Activated naive CD8-positive, alpha-beta T cell treated with anti-CD3 and anti-CD28 coated beads, Interleukin-2, amount 50 U/mL, for 24 hours (primary cell): ENCODE measurements at regions not wholly inside any gene's neighbourhood (a gene's known extent, or its start where the extent isn't known, plus 50 kb on each side); places are given as distances from the start of the nearest gene placed in this dataset.

Source experiments
- ATAC-seq: fragments of 150-1000 bp; cut with Tn5 transposase; one replicate; pipeline ENCODE4 v1.10.0; 2021
- DNase-seq: peaks from one replicate; pipeline ENCODE4 v3.0.0; 2021
- H3K27ac Mint-ChIP-seq: one replicate; pipeline ENCODE4 v1.8.0; 2021; ENCODE audit warnings: mild to moderate bottlenecking, mixed read lengths
- H3K27me3 Mint-ChIP-seq: one replicate; pipeline ENCODE4 v1.8.0; 2021; ENCODE audit warnings: mixed read lengths
- H3K36me3 Mint-ChIP-seq: one replicate; pipeline ENCODE4 v1.8.0; 2021; ENCODE audit warnings: low read depth, mixed read lengths
- H3K4me1 Mint-ChIP-seq: one replicate; pipeline ENCODE4 v1.8.0; 2021; ENCODE audit warnings: mixed read lengths
- H3K4me3 Mint-ChIP-seq: one replicate; pipeline ENCODE4 v1.8.0; 2021; ENCODE audit warnings: mild to moderate bottlenecking, moderate library complexity, mixed read lengths
- H3K9me3 Mint-ChIP-seq: one replicate; pipeline ENCODE4 v1.8.0; 2021; ENCODE audit warnings: mixed read lengths

DNA sequence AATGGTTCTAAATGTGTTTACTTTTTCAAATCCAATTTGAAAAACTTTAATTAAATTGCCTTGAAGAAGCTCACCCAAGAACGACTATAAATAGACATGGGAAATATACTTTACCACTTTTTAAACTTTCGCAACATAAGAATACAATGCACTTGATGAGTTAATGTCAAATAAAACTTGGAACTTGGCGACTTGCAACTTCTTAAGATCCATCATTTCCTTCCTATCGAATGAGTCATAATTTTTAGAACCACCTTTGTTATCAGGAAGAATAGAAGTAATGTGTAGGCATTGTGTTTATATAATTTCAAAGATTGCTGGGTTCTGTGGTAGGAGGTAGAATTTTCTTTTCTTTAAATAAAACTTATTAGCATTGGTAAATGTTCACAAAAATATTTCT is 1417.4 kb upstream of the FLRT2 start:
- no peaks in the 10 kb centered on the region for H3K36me3 Mint-ChIP-seq
- DNase-seq (no peak), ATAC-seq (no peak)
- no peak overlapping the region for H3K27ac Mint-ChIP-seq
- no peaks in the 10 kb centered on the region for H3K4me1 Mint-ChIP-seq
- H3K27me3 Mint-ChIP-seq: no peaks in the 10 kb centered on the region
- peaks cover 21% of the 10 kb centered on the region for H3K9me3 Mint-ChIP-seq
- H3K4me3 Mint-ChIP-seq: no peak overlapping the region

DNA sequence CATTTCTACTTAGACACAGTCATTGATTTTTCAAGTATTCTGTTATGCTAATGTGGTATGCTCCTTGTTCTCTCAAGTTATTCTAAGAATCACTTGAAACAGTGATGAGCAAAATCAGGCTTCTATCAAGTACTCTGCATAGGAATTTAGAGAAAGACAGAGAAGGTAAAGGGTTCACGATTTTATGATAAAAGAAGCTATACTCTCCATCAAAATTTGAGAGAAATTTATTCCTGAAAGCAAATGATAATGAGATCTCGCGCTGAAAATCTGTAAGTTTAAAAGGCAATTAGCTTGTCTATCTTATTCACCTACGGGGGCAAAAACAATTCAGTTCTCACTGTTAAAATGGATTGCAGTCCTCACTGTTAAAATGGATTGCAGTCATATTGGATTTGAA is 1404.3 kb upstream of the FLRT2 start:
- no peak overlapping the region for H3K27ac Mint-ChIP-seq
- DNase-seq: no peak
- H3K27me3 Mint-ChIP-seq: no peaks in the 10 kb centered on the region
- H3K4me1 Mint-ChIP-seq: no peaks in the 10 kb centered on the region
- ATAC-seq: no peak
- no peaks in the 10 kb centered on the region for H3K36me3 Mint-ChIP-seq
- no peak overlapping the region for H3K4me3 Mint-ChIP-seq
- peaks cover 6% of the 10 kb centered on the region for H3K9me3 Mint-ChIP-seq

DNA sequence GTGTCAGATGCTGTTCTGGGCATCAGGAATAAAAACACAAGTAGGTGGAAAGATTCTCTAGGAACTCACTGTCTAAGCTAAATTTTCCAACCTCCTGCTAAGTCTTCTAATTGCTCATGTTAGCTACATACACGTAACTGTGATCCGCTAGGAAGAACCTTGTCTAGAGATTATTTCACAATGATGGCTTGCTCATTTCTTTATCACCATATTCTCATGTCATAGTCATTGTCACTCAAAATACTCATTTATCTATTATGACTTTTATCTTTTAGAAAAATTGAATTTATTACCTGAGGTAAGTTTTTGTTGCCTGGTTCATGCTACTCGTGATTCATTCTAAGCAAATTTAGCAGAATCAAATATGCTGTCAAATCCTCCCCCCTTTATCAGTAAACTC is 1402.4 kb upstream of the FLRT2 start:
- ATAC-seq (no peak), DNase-seq (no peak)
- Mint-ChIP-seq H3K36me3 (no peaks in the 10 kb centered on the region), H3K4me3 (no peak overlapping the region), H3K9me3 (peaks cover 6% of the 10 kb centered on the region), H3K27me3 (no peaks in the 10 kb centered on the region), H3K4me1 (no peaks in the 10 kb centered on the region), H3K27ac (no peak overlapping the region)

DNA sequence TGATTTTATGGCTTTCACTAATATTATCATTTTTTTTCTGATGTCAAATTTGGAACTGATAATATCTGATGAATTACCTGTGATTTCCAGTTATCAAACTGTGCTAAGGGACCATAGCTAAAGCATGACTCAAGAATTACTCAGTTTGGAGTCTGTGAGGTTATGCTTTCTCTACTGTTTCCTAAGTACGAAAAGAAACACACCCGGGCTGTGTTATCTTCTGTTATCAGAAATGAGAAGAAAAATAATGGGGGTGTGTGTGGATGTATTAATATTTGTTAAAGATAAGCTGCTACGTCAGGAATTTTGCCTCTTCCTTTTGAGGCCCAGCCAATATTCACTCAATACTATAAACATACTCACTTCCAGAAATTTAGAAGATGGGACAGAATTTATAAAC is 1401.9 kb upstream of the FLRT2 start:
- Mint-ChIP-seq H3K27me3 (no peaks in the 10 kb centered on the region), H3K4me3 (no peak overlapping the region), H3K36me3 (no peaks in the 10 kb centered on the region), H3K4me1 (no peaks in the 10 kb centered on the region), H3K27ac (no peak overlapping the region), H3K9me3 (peaks cover 6% of the 10 kb centered on the region)
- ATAC-seq (no peak), DNase-seq (no peak)

DNA sequence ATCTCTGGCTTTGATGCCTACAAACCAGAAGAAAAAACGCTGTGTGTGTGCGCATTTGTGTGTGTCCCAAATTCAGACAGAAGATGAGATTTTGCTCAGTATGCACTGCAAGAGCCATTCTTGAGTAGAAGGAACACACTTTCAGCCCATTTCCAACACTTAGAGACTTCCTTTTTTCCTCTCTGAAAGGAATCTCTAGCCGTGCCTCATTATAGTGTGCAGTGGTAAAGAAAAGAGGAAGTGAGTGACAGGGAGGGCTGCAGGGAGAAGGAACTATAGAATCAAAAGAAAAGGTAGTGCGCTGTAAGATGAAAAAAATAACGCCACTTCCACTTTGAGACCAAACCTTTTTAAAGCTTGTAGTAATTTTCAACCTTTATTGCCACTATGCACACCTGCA is 1400.9 kb upstream of the FLRT2 start:
- ATAC-seq: no peak
- H3K4me3 Mint-ChIP-seq: no peak overlapping the region

DNA sequence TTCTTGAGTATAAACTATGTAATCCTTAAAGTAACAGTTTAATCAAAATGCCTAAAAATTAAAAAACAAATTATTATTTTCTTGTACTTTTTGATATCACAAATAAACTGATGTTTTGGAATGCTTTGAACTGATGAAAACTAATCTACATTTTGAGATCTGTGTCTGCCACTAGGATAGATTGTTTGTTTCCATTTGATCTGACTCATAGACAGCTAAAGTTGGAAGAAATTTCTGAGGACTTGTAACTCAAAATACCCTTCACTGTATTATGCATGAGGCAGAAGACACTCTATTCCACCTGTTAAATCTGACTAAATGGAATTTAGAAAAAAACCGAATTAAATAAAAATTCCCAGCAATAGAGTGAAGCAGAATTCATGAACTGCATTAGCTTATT is 1400.0 kb upstream of the FLRT2 start:
- no peak for DNase-seq
- Mint-ChIP-seq H3K9me3 (peaks cover 8% of the 10 kb centered on the region), H3K4me1 (no peaks in the 10 kb centered on the region), H3K4me3 (no peak overlapping the region), H3K36me3 (no peaks in the 10 kb centered on the region), H3K27me3 (no peaks in the 10 kb centered on the region), H3K27ac (no peak overlapping the region)
- ATAC-seq: no peak

More for the DNA sequence above, 1400.9 kb upstream of the FLRT2 start:
- Mint-ChIP-seq H3K27ac (no peak overlapping the region), H3K4me1 (no peaks in the 10 kb centered on the region), H3K36me3 (no peaks in the 10 kb centered on the region), H3K27me3 (no peaks in the 10 kb centered on the region), H3K9me3 (peaks cover 6% of the 10 kb centered on the region)
- no peak for DNase-seq

DNA sequence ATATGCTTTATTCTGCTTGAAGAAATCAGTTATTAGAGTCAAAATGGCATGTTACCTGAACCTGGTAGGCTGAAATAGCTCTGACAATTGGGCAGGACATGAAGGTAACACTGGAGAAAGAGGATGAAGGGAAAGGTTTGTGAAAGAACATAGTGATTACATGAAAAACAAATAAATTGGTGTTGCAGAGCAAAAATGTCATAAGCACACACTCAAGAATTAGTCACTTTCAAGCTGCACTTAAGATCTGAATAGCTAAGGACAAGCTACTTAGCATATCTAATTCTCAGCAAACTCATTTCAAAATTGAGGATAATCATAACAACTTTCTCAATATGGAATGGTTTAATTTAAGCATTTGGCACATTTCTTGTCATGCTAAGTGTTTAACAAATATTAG is 1398.0 kb upstream of the FLRT2 start:
- ATAC-seq: no peak
- no peak for DNase-seq
- H3K4me3 Mint-ChIP-seq: no peak overlapping the region
- no peaks in the 10 kb centered on the region for H3K27me3 Mint-ChIP-seq
- peaks cover 19% of the 10 kb centered on the region for H3K9me3 Mint-ChIP-seq
- no peaks in the 10 kb centered on the region for H3K4me1 Mint-ChIP-seq
- H3K36me3 Mint-ChIP-seq: no peaks in the 10 kb centered on the region
- no peak overlapping the region for H3K27ac Mint-ChIP-seq

DNA sequence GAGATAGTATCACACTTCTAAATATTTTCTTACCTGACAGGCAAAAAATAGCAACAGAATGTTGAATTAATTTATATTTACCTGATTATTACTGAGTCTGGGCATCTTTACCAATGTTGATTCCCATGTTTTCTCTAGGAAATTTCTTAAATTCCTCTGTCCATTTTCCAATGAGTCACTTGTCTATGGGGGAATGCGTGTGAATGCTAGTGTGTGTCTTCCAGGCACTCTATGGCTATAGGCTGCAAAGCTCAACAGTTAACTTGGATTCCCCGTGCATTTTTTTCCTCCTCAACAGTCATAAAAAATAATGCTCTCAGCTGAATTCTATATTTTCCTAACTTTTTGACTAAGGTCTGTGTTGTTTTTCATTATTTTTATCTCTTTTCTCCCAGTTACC is 1385.8 kb upstream of the FLRT2 start:
- no peak for ATAC-seq

DNA sequence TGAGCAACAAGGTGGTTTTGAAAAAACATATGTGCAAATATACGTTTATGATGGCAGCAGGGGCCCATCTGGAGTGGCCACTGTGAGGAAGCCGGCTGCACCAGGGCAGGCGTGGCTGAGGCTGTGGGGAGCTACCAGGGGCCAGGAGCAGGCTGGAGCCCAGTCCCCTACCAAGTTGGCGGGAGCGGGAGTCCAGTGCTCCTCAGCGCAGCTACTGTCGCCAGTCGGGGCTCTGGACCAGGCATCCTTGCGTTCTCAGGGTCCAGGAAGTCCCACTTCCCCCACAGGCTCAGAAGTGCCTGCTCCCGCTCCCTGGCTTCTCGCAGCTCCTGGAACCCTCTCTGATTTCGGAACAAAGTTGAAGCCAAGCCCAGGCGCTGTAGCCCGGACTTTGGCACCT is 1377.5 kb upstream of the FLRT2 start:
- Mint-ChIP-seq H3K4me1 (no peaks in the 10 kb centered on the region), H3K27me3 (no peaks in the 10 kb centered on the region), H3K27ac (no peak overlapping the region), H3K4me3 (no peak overlapping the region), H3K36me3 (no peaks in the 10 kb centered on the region), H3K9me3 (peaks cover 39% of the 10 kb centered on the region)
- ATAC-seq: no peak
- DNase-seq: no peak

More for the DNA sequence above, 1385.8 kb upstream of the FLRT2 start:
- DNase-seq: no peak
- Mint-ChIP-seq H3K27me3 (no peaks in the 10 kb centered on the region), H3K9me3 (peaks cover 23% of the 10 kb centered on the region), H3K36me3 (no peaks in the 10 kb centered on the region), H3K4me3 (no peak overlapping the region), H3K4me1 (no peaks in the 10 kb centered on the region), H3K27ac (no peak overlapping the region)

DNA sequence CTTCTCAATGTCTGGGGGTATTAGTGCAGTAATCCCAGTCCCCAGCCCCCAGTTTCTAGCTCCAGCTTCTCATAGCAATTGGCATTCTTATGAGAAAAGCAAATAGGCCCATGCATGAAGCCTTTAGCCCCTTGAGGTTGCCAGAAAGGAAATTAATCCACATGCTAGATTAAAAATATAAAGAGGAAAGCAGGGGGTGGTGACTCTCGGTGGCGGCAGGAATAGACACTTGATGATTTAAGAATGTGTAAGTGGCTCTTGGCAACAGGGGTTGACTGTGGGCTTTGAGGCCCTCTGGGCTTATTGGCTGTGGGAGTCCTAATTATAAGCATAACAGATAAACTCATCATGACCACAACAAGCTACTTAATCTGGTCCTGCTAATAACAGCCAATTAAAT is 1367.3 kb upstream of the FLRT2 start:
- Mint-ChIP-seq H3K36me3 (no peaks in the 10 kb centered on the region), H3K4me1 (no peaks in the 10 kb centered on the region), H3K4me3 (no peak overlapping the region), H3K9me3 (peaks cover 4% of the 10 kb centered on the region), H3K27me3 (no peaks in the 10 kb centered on the region), H3K27ac (no peak overlapping the region)
- ATAC-seq: no peak
- no peak for DNase-seq

DNA sequence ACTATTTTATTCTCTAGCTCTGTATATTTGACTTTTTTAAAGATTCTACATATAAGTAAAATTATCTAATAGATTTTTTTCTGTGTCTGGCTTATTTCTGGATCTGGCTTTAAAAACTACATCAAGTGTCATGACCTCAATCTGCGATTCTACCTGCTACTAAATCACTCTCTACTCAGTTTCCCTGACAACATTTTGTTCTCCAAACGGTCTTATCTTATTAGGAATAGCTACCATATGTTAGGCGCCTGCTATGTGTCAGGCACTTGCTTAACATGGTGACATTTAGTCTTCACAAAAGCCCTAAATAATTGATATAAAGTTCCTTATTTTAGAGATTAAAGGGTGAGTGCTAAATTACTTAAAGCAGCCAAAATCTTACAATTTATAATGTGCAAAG is 1362.9 kb upstream of the FLRT2 start:
- no peak overlapping the region for H3K27ac Mint-ChIP-seq
- H3K27me3 Mint-ChIP-seq: no peaks in the 10 kb centered on the region
- no peak overlapping the region for H3K4me3 Mint-ChIP-seq
- DNase-seq: no peak
- H3K4me1 Mint-ChIP-seq: no peaks in the 10 kb centered on the region
- ATAC-seq: no peak
- no peaks in the 10 kb centered on the region for H3K36me3 Mint-ChIP-seq
- peaks cover 12% of the 10 kb centered on the region for H3K9me3 Mint-ChIP-seq

DNA sequence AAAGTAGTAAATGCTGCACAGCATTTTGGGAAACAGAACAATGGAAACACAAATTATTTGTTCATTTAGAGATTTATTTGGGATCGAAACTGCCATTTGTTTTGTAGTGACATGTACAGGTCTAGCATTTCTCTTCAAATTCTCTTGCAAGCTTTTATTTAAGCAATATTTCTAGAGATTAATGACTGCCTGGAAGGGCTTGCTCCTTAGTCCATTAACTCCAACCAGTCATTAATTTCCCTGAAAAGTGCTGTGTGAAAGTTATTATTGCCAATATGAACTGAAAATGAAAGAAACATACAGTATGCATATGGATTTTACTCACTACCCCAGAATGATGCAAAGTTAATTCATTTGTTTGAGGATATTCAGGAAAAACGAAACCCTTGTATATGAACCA is 1349.6 kb upstream of the FLRT2 start:
- no peaks in the 10 kb centered on the region for H3K36me3 Mint-ChIP-seq

DNA sequence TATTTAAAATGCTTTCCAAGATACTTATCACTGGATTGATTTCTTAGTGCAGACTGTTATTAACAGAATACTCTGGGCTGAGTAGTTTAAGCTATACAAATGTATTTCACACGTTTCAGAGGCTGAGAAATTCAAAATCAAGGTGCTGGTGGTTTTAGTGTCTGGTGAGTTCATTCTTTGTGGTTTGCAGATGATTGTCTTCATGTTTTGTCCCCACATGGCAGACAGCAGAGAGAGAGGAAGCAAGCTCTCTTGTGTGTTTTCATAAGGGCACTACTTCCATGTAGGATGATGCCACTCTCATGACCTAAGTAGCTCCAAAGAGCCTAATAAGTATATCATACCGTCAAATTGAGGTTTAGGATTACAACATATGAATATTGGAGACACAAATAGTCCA is 1348.9 kb upstream of the FLRT2 start:
- H3K27ac Mint-ChIP-seq: no peak overlapping the region
- no peaks in the 10 kb centered on the region for H3K27me3 Mint-ChIP-seq
- ATAC-seq (no peak), DNase-seq (no peak)
- peaks cover 21% of the 10 kb centered on the region for H3K9me3 Mint-ChIP-seq
- no peaks in the 10 kb centered on the region for H3K4me1 Mint-ChIP-seq
- no peak overlapping the region for H3K4me3 Mint-ChIP-seq
- no peaks in the 10 kb centered on the region for H3K36me3 Mint-ChIP-seq

More for the DNA sequence above, 1349.6 kb upstream of the FLRT2 start:
- no peak for ATAC-seq
- Mint-ChIP-seq H3K4me3 (no peak overlapping the region), H3K9me3 (peaks cover 18% of the 10 kb centered on the region), H3K27me3 (no peaks in the 10 kb centered on the region), H3K27ac (no peak overlapping the region), H3K4me1 (no peaks in the 10 kb centered on the region)
- DNase-seq: no peak

DNA sequence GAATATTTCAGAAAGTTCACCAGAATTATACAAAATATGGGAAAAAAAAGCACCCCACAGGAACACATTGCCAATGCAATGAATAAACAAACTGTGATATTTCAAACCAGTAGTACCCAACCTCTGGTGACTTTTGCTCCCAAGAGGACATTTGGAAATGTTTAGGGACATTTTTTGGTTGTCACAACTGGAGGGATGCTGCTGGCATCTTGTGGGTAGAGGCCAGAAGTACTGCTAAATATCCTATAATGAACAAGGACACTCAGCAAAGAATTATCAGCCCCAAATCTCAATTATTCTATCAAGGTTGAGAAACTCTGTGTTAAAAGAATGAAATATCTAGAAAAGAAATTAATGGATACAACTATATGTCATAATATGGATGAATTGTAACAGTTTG is 1334.4 kb upstream of the FLRT2 start:
- H3K36me3 Mint-ChIP-seq: no peaks in the 10 kb centered on the region
- ATAC-seq (no peak), DNase-seq (no peak)
- no peak overlapping the region for H3K4me3 Mint-ChIP-seq
- H3K4me1 Mint-ChIP-seq: no peaks in the 10 kb centered on the region
- H3K9me3 Mint-ChIP-seq: peaks cover 19% of the 10 kb centered on the region
- H3K27ac Mint-ChIP-seq: no peak overlapping the region
- H3K27me3 Mint-ChIP-seq: no peaks in the 10 kb centered on the region

DNA sequence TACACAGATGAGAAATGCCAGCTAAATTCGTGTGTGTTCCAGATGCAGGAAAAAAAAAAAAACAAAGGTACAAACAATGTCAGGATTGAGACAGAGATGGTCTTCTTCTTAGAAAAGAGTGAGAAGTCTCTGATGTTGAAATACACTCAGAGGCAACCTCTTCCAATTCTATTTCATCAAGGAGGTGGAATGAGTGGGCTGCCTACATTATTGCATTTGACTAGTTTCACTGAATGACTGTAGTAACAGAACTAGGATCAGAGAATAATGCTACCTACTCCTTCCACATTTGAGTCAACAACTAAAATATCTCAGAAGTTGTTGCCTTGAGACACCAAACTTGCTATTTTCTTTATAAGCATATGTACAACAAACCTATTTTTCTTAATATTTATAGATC is 1332.2 kb upstream of the FLRT2 start:
- ATAC-seq: no peak
- DNase-seq: no peak
- no peaks in the 10 kb centered on the region for H3K4me1 Mint-ChIP-seq
- no peak overlapping the region for H3K4me3 Mint-ChIP-seq
- H3K36me3 Mint-ChIP-seq: no peaks in the 10 kb centered on the region
- H3K27me3 Mint-ChIP-seq: no peaks in the 10 kb centered on the region
- no peak overlapping the region for H3K27ac Mint-ChIP-seq
- peaks cover 18% of the 10 kb centered on the region for H3K9me3 Mint-ChIP-seq

DNA sequence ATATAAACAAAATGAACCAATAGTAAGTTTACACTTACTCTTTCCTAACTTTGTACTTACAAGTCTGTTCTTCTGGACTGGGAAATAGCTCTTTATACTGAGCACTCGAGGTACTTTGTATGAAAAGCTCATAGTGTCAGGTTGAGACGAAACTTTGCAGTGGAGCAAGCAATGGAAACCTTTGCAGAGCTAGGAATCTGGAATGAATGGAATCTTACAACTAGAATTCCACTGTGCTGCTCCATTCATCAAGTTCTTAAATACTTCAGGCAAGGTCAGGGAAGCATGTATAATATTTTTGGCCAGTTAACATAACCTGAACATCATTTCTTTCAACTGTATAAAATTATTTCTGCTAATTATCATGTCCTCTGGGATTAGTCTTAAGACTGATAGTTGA is 1327.5 kb upstream of the FLRT2 start:
- Mint-ChIP-seq H3K27ac (no peak overlapping the region), H3K27me3 (no peaks in the 10 kb centered on the region), H3K9me3 (peaks cover 14% of the 10 kb centered on the region), H3K4me3 (no peak overlapping the region), H3K4me1 (no peaks in the 10 kb centered on the region), H3K36me3 (no peaks in the 10 kb centered on the region)
- DNase-seq: no peak
- no peak for ATAC-seq
